ENCODE measurements at regions not wholly inside any gene's neighbourhood (a gene's known extent, or its start where the extent isn't known, plus 50 kb on each side); places are given as distances from the start of the nearest gene placed in this dataset.

GRCh38 chr5:131067636-131068035 is 97.4 kb downstream of the HINT1 start:
- Histone ChIP-seq H4K20me1 (ENCODE audit: insufficient read depth, low read length) (no peaks in the 10 kb centered on the region), H3K36me3 (replicated peaks in 1 of 2; ENCODE audit: control insufficient read depth in 1 of 2, insufficient read depth in 2 of 2, low read length in 2 of 2) (no peaks in the 10 kb centered on the region), H3K79me2 (ENCODE audit: insufficient read depth, low read length) (no peaks in the 10 kb centered on the region), H3K9me3 (replicated peaks in 1 of 2; ENCODE audit: control insufficient read depth in 1 of 2, insufficient read depth in 1 of 2, low read length in 2 of 2) (peaks cover 14% of the 10 kb centered on the region in 2 donors), H3K9ac (ENCODE audit: insufficient read depth, low read length, poor library complexity, severe bottlenecking) (no peak overlapping the region), H3K4me2 (replicated peaks; ENCODE audit: extremely low read depth, low read length, poor library complexity, severe bottlenecking) (peak overlapping the region; percentile 60), H2AFZ (ENCODE audit: insufficient read depth, low read depth, low read length, poor library complexity, severe bottlenecking) (no peak overlapping the region), H3K4me1 (ENCODE audit: control insufficient read depth in 1 of 2, insufficient read depth in 2 of 2, low read length in 2 of 2) (peaks cover 49 to 52% of the 10 kb centered on the region in 2 donors), H3K27ac (ENCODE audit: low read depth in 1 of 2, low read length in 2 of 2) (peak overlapping the region in 1 of 2 donors; percentile 78), H3K27me3 (ENCODE audit: control insufficient read depth in 2 of 2, insufficient read depth in 2 of 2, low read length in 2 of 2) (no peaks in the 10 kb centered on the region), H3K4me3 (replicated peaks in 1 of 3; ENCODE audit: low read depth in 2 of 3, low read length in 3 of 3) (peak overlapping the region in 1 of 3 experiments; percentile 50)
- H3K27me3 Mint-ChIP-seq (ENCODE audit: low read depth in 3 of 3) = peaks cover 0 to 5% (median 0%) of the 10 kb centered on the region in 3 donors
- DNase-seq = peak; percentile 45 to 61 (median 56)
- H3K4me1 Mint-ChIP-seq = peaks cover 60% of the 10 kb centered on the region
- H3K36me3 Mint-ChIP-seq = peaks cover 0 to 6% of the 10 kb centered on the region in 2 donors
- intact Hi-C loops (cut with micrococcal nuclease) = no loop called here
- H3K4me3 Mint-ChIP-seq = peak overlapping the region in 1 of 2 donors; percentile 78
- H3K27ac Mint-ChIP-seq = peak overlapping the region; percentile 83 to 95 (median 89)
- WGBS (ENCODE audit: insufficient coverage) = no CpG with 5 or more reads among the region's 2 CpGs
- no peak for TF ChIP-seq CTCF (IDR thresholded peaks at IDR 0.05)
- peaks cover 14 to 27% (median 17%) of the 10 kb centered on the region in 7 donors for H3K9me3 Mint-ChIP-seq

GRCh38 chr5:131064669-131065371 is 100.2 kb downstream of the HINT1 start:
- H3K4me3 Mint-ChIP-seq = peak overlapping the region in 1 of 2 donors; percentile 53
- intact Hi-C loops (cut with micrococcal nuclease) = no loop called here
- DNase-seq = peak; percentile 15 to 26 (median 17)
- peaks cover 71% of the 10 kb centered on the region for H3K4me1 Mint-ChIP-seq
- Histone ChIP-seq H3K4me2 (replicated peaks; ENCODE audit: extremely low read depth, low read length, poor library complexity, severe bottlenecking) (no peak overlapping the region), H2AFZ (ENCODE audit: insufficient read depth, low read depth, low read length, poor library complexity, severe bottlenecking) (no peak overlapping the region), H3K36me3 (replicated peaks in 1 of 2; ENCODE audit: control insufficient read depth in 1 of 2, insufficient read depth in 2 of 2, low read length in 2 of 2) (no peaks in the 10 kb centered on the region), H3K9me3 (replicated peaks in 1 of 2; ENCODE audit: control insufficient read depth in 1 of 2, insufficient read depth in 1 of 2, low read length in 2 of 2) (peaks cover 14% of the 10 kb centered on the region in 2 donors), H4K20me1 (ENCODE audit: insufficient read depth, low read length) (no peaks in the 10 kb centered on the region), H3K4me3 (replicated peaks in 1 of 3; ENCODE audit: low read depth in 2 of 3, low read length in 3 of 3) (peak overlapping the region in 1 of 3 experiments; percentile 14), H3K27me3 (ENCODE audit: control insufficient read depth in 2 of 2, insufficient read depth in 2 of 2, low read length in 2 of 2) (no peaks in the 10 kb centered on the region), H3K27ac (ENCODE audit: low read depth in 1 of 2, low read length in 2 of 2) (peak overlapping the region in 1 of 2 donors; percentile 75), H3K4me1 (ENCODE audit: control insufficient read depth in 1 of 2, insufficient read depth in 2 of 2, low read length in 2 of 2) (peaks cover 59 to 67% of the 10 kb centered on the region in 2 donors), H3K9ac (ENCODE audit: insufficient read depth, low read length, poor library complexity, severe bottlenecking) (no peak overlapping the region), H3K79me2 (ENCODE audit: insufficient read depth, low read length) (no peaks in the 10 kb centered on the region)
- H3K27me3 Mint-ChIP-seq (ENCODE audit: low read depth in 3 of 3) = peaks cover 0 to 5% (median 0%) of the 10 kb centered on the region in 3 donors
- peaks cover 14 to 27% (median 18%) of the 10 kb centered on the region in 7 donors for H3K9me3 Mint-ChIP-seq
- TF ChIP-seq CTCF (IDR thresholded peaks at IDR 0.05) = no peak
- H3K36me3 Mint-ChIP-seq = peaks cover 0 to 6% of the 10 kb centered on the region in 2 donors
- H3K27ac Mint-ChIP-seq = peak overlapping the region; percentile 77 to 90 (median 82)
